ENCODE measurements at regions not wholly inside any gene's neighbourhood (a gene's known extent, or its start where the extent isn't known, plus 50 kb on each side); places are given as distances from the start of the nearest gene placed in this dataset.

GRCh38 chr12:114765960-114766691 lies 82.2 kb upstream of the TBX3 start:
- DNase-seq (ENCODE audit: low spot score), result no peak

GRCh38 chr12:114764510-114764909 lies 80.5 kb upstream of the TBX3 start:
- no peak for DNase-seq (ENCODE audit: low spot score)

- DNase-seq (ENCODE audit: low spot score), result no peak
Observed at GRCh38 chr12:114762490-114763110, 78.6 kb upstream of the TBX3 start.

GRCh38 chr12:114760151-114760877 lies 76.3 kb upstream of the TBX3 start:
- DNase-seq (ENCODE audit: low spot score), result no peak

GRCh38 chr12:114759635-114760034 lies 75.7 kb upstream of the TBX3 start:
- no peak for DNase-seq (ENCODE audit: low spot score)

GRCh38 chr12:114757684-114758325 lies 73.8 kb upstream of the TBX3 start:
- no peak for DNase-seq (ENCODE audit: low spot score)

- DNase-seq (ENCODE audit: low spot score), result no peak
Observed at GRCh38 chr12:114752217-114752616, 68.2 kb upstream of the TBX3 start.

- DNase-seq (ENCODE audit: low spot score), result no peak
Observed at GRCh38 chr12:114751712-114752111, 67.7 kb upstream of the TBX3 start.

- DNase-seq (ENCODE audit: low spot score), result no peak
Observed at GRCh38 chr12:114750917-114751316, 66.9 kb upstream of the TBX3 start.

GRCh38 chr12:114749065-114749464 lies 65.1 kb upstream of the TBX3 start:
- no peak for DNase-seq (ENCODE audit: low spot score)

- no peak for DNase-seq (ENCODE audit: low spot score)
Observed at GRCh38 chr12:114747012-114747858, 63.3 kb upstream of the TBX3 start.

GRCh38 chr12:114746297-114747011 lies 62.5 kb upstream of the TBX3 start:
- no peak for DNase-seq (ENCODE audit: low spot score)

GRCh38 chr12:114744691-114745090 lies 60.7 kb upstream of the TBX3 start:
- no peak for DNase-seq (ENCODE audit: low spot score)

GRCh38 chr12:114744285-114744684 lies 60.3 kb upstream of the TBX3 start:
- no peak for DNase-seq (ENCODE audit: low spot score)

GRCh38 chr12:114743799-114744198 lies 59.8 kb upstream of the TBX3 start:
- no peak for DNase-seq (ENCODE audit: low spot score)

GRCh38 chr12:114743289-114743688 lies 59.3 kb upstream of the TBX3 start:
- no peak for DNase-seq (ENCODE audit: low spot score)

GRCh38 chr12:114742363-114742762 lies 58.4 kb upstream of the TBX3 start:
- DNase-seq (ENCODE audit: low spot score), result no peak

- DNase-seq (ENCODE audit: low spot score), result no peak
Observed at GRCh38 chr12:114741940-114742339, 58.0 kb upstream of the TBX3 start.

- DNase-seq (ENCODE audit: low spot score), result no peak
Observed at GRCh38 chr12:114740448-114740847, 56.5 kb upstream of the TBX3 start.

GRCh38 chr12:114738460-114739184 lies 54.6 kb upstream of the TBX3 start:
- DNase-seq (ENCODE audit: low spot score), result no peak
